Neural cell (in vitro differentiated cells): ENCODE measurements at regions not wholly inside any gene's neighbourhood (a gene's known extent, or its start where the extent isn't known, plus 50 kb on each side); places are given as distances from the start of the nearest gene placed in this dataset.
"Not testable (repeated sequence)": the region's sequence is repeated elsewhere in the genome, so short reads cannot be mapped to it uniquely, and the experiment has no call there.

Experiments used
- H2AFZ ChIP-seq: fragments of 200-600, 300-800 bp; sonication (generic), shearing (Covaris generic); 2 replicates; pipeline ENCODE4 v1.6.0; 2014; ENCODE audit warnings: low read depth, mild to moderate bottlenecking, antibody characterized with exemption, low read length, moderate library complexity
- H3F3A ChIP-seq: fragments of 200-600 bp; shearing (Covaris generic); 2 replicates; pipeline ENCODE4 v1.6.1; 2016; ENCODE audit warnings: mild to moderate bottlenecking, moderate library complexity, mixed read lengths, antibody characterized with exemption, low read length; ENCODE audit not compliant: insufficient read depth, poor library complexity, severe bottlenecking
- H3K27ac ChIP-seq: fragments of 200-600, 300-800 bp; sonication (generic), shearing (Covaris generic); 2 replicates; pipeline ENCODE4 v1.5.1; 2014; ENCODE audit warnings: mild to moderate bottlenecking, low read length, moderate library complexity
- H3K27me3 ChIP-seq: fragments of 300-800, 200-600 bp; sonication (generic), shearing (Covaris generic); 2 replicates; pipeline ENCODE4 v1.6.0; 2014; ENCODE audit warnings: mild to moderate bottlenecking, low read depth, low read length, moderate library complexity; ENCODE audit not compliant: insufficient read depth
- H3K36me3 ChIP-seq: fragments of 300-800, 200-600 bp; sonication (generic), shearing (Covaris generic); 2 replicates; pipeline ENCODE4 v1.5.1; 2014; ENCODE audit warnings: mild to moderate bottlenecking, antibody characterized with exemption, low read length, moderate library complexity; ENCODE audit not compliant: insufficient read depth
- H3K4me2 ChIP-seq: fragments of 300-800, 200-600 bp; sonication (generic), shearing (Covaris generic); 2 replicates; pipeline ENCODE4 v1.6.0; 2014; ENCODE audit warnings: mild to moderate bottlenecking, low read length
- H3K4me3 ChIP-seq: fragments of 300-800, 200-600 bp; sonication (generic), shearing (Covaris generic); 2 replicates; pipeline ENCODE4 v1.5.1; 2014; ENCODE audit warnings: mild to moderate bottlenecking, low read length, moderate library complexity
- H3K79me2 ChIP-seq: fragments of 200-600 bp; shearing (Covaris generic); replicated peaks from 2 replicates; pipeline ENCODE4 v1.6.0; 2014; ENCODE audit warnings: mild to moderate bottlenecking, low read length, moderate library complexity; ENCODE audit not compliant: insufficient read depth
- H3K9ac ChIP-seq: fragments of 300-800, 200-600 bp; sonication (generic), shearing (Covaris generic); 2 replicates; pipeline ENCODE4 v1.6.1; 2016; ENCODE audit warnings: mild to moderate bottlenecking, low read length, mixed read lengths
- H3K9me2 ChIP-seq: fragments of 200-600 bp; shearing (Covaris generic); 2 replicates; pipeline ENCODE4 v1.6.1; 2016; ENCODE audit warnings: mild to moderate bottlenecking, low read length, mixed read lengths; ENCODE audit not compliant: insufficient read depth
- H3K9me3 ChIP-seq: fragments of 200-600, 300-800 bp; sonication (generic), shearing (Covaris generic); 2 replicates; pipeline ENCODE4 v1.6.1; 2016; ENCODE audit warnings: mild to moderate bottlenecking, mixed run types, low read length, moderate library complexity, mixed read lengths
- H4K20me1 ChIP-seq: fragments of 200-600 bp; shearing (Covaris generic); 2 replicates; pipeline ENCODE4 v1.6.1; 2016; ENCODE audit warnings: mild to moderate bottlenecking, mixed run types; ENCODE audit not compliant: insufficient read depth
- CTCF ChIP-seq: fragments of 450-650 bp; IDR thresholded peaks from 2 replicates; pipeline ENCODE4 v1.5.1; 2014; ENCODE audit warnings: antibody characterized with exemption, mild to moderate bottlenecking, moderate library complexity; ENCODE audit not compliant: poor library complexity, severe bottlenecking
- EP300 ChIP-seq: fragments of 450-650 bp; conservative IDR thresholded peaks from 2 replicates; pipeline ENCODE4 v1.6.1; 2014; ENCODE audit warnings: antibody characterized with exemption, mild to moderate bottlenecking, moderate library complexity; ENCODE audit not compliant: poor library complexity, severe bottlenecking
- EZH2 ChIP-seq: fragments of 200-600, 300-800 bp; shearing (Covaris generic), sonication (generic); IDR thresholded peaks from 2 replicates; pipeline ENCODE4 v1.6.1; 2014; ENCODE audit warnings: antibody characterized with exemption, low read length, borderline replicate concordance, mild to moderate bottlenecking; ENCODE audit not compliant: insufficient read depth, poor library complexity, severe bottlenecking
- MXI1 ChIP-seq: fragments of 450-650 bp; conservative IDR thresholded peaks from 2 replicates; pipeline ENCODE4 v1.6.1; 2014; ENCODE audit warnings: antibody characterized with exemption, mild to moderate bottlenecking; ENCODE audit not compliant: poor library complexity, severe bottlenecking
- POLR2AphosphoS5 ChIP-seq: IDR thresholded peaks from 2 replicates; pipeline ENCODE4 v1.6.1; 2012
- RAD21 ChIP-seq: fragments of 450-650 bp; conservative IDR thresholded peaks from 2 replicates; pipeline ENCODE4 v1.6.1; 2014; ENCODE audit warnings: antibody characterized with exemption, mild to moderate bottlenecking, moderate library complexity
- REST ChIP-seq: IDR thresholded peaks from 2 replicates; pipeline ENCODE4 v1.6.1; 2012; ENCODE audit warnings: borderline replicate concordance
- SMC3 ChIP-seq: fragments of 450-650 bp; conservative IDR thresholded peaks from 2 replicates; pipeline ENCODE4 v1.6.1; 2014; ENCODE audit warnings: antibody characterized with exemption, mild to moderate bottlenecking, moderate library complexity; ENCODE audit not compliant: poor library complexity
- TAF1 ChIP-seq: IDR thresholded peaks from 2 replicates; pipeline ENCODE4 v1.6.1; 2012; ENCODE audit warnings: low read depth

GRCh38 chr3:31114929-31115283 lies 220.4 kb upstream of the GADL1 start:
- H3K9me3 ChIP-seq = no peaks in the 10 kb centered on the region
- no peaks in the 10 kb centered on the region for H3K79me2 ChIP-seq
- H3K9ac ChIP-seq = no peak overlapping the region
- H4K20me1 ChIP-seq = no peaks in the 10 kb centered on the region
- H2AFZ ChIP-seq = no peak overlapping the region
- no peak overlapping the region for H3K4me2 ChIP-seq
- H3K27ac ChIP-seq = no peak overlapping the region
- H3F3A ChIP-seq = no peaks in the 10 kb centered on the region
- no peaks in the 10 kb centered on the region for H3K27me3 ChIP-seq
- no peak overlapping the region for H3K4me3 ChIP-seq
- no peaks in the 10 kb centered on the region for H3K36me3 ChIP-seq
- H3K9me2 ChIP-seq = no peaks in the 10 kb centered on the region
- no peak for TF ChIP-seq REST
- no peak for TF ChIP-seq TAF1
- no peak for TF ChIP-seq CTCF
- no peak for TF ChIP-seq SMC3
- TF ChIP-seq EZH2 = no peak
- TF ChIP-seq RAD21 = no peak
- TF ChIP-seq EP300 = no peak

DNA sequence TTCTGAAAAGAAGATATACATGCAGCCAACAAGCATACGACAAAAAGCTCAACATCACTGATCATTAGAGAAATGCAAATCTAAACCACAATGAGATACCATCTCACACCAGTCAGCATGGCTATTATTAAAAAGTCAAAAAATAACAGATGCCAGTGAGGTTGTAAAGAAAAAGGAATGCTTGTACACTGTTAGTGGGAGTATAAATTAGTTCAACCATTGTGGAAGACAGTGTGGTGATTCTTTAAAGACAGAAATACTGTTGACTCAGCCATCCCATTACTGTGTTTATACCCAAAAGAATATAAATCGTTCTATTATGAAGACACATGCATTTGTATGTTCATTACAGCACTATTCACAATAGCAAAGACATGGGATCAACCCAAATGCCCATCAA lies 221.1 kb upstream of the GADL1 start:
- H3K4me3 ChIP-seq, H3K79me2 ChIP-seq, H3K9ac ChIP-seq, H3K27ac ChIP-seq, H3F3A ChIP-seq, H3K36me3 ChIP-seq, H4K20me1 ChIP-seq, H3K4me2 ChIP-seq, H3K9me3 ChIP-seq, H3K27me3 ChIP-seq, H2AFZ ChIP-seq, H3K9me2 ChIP-seq: not testable (repeated sequence)

GRCh38 chr3:31116651-31117050 lies 222.2 kb upstream of the GADL1 start:
- no peak overlapping the region for H3K4me2 ChIP-seq
- no peaks in the 10 kb centered on the region for H3F3A ChIP-seq
- no peaks in the 10 kb centered on the region for H3K9me2 ChIP-seq
- no peak overlapping the region for H3K9ac ChIP-seq
- no peak overlapping the region for H3K27ac ChIP-seq
- no peaks in the 10 kb centered on the region for H3K79me2 ChIP-seq
- no peaks in the 10 kb centered on the region for H3K36me3 ChIP-seq
- H3K9me3 ChIP-seq = no peaks in the 10 kb centered on the region
- H3K4me3 ChIP-seq = no peak overlapping the region
- TF ChIP-seq SMC3 (no peak), TAF1 (no peak), EP300 (no peak), EZH2 (no peak), REST (no peak), MXI1 (no peak), CTCF (no peak), POLR2AphosphoS5 (no peak), RAD21 (no peak)
- H3K27me3 ChIP-seq = no peaks in the 10 kb centered on the region
- H4K20me1 ChIP-seq = no peaks in the 10 kb centered on the region
- H2AFZ ChIP-seq = no peak overlapping the region
